ENCODE measurements at regions not wholly inside any gene's neighbourhood (a gene's known extent, or its start where the extent isn't known, plus 50 kb on each side); places are given as distances from the start of the nearest gene placed in this dataset.

DNA sequence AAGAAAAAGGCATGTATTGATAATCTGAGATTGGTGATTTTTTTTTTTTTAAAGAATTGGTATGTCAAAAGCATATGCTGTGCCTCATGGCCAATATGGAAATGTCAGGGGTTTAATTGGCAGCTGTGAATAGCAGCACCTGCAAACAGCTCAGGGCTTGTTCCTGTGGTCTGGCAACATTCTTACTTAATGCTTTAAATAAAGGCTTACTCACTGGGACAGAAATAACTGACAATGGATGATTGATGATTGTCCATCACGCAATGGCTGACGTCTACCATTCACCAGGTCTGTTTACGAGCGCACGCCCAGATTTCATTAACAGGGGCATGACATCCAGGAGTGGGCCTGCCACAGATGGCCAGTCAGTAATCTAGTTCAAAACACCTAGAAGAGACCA, 66.7 kb downstream of the ETAA1 start:
- TF ChIP-seq, protein P1, sequence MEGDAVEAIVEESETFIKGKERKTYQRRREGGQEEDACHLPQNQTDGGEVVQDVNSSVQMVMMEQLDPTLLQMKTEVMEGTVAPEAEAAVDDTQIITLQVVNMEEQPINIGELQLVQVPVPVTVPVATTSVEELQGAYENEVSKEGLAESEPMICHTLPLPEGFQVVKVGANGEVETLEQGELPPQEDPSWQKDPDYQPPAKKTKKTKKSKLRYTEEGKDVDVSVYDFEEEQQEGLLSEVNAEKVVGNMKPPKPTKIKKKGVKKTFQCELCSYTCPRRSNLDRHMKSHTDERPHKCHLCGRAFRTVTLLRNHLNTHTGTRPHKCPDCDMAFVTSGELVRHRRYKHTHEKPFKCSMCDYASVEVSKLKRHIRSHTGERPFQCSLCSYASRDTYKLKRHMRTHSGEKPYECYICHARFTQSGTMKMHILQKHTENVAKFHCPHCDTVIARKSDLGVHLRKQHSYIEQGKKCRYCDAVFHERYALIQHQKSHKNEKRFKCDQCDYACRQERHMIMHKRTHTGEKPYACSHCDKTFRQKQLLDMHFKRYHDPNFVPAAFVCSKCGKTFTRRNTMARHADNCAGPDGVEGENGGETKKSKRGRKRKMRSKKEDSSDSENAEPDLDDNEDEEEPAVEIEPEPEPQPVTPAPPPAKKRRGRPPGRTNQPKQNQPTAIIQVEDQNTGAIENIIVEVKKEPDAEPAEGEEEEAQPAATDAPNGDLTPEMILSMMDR (IDR thresholded peaks at IDR 0.05; ENCODE audit: poor library complexity, severe bottlenecking) = no peak
- TF ChIP-seq, protein P2, sequence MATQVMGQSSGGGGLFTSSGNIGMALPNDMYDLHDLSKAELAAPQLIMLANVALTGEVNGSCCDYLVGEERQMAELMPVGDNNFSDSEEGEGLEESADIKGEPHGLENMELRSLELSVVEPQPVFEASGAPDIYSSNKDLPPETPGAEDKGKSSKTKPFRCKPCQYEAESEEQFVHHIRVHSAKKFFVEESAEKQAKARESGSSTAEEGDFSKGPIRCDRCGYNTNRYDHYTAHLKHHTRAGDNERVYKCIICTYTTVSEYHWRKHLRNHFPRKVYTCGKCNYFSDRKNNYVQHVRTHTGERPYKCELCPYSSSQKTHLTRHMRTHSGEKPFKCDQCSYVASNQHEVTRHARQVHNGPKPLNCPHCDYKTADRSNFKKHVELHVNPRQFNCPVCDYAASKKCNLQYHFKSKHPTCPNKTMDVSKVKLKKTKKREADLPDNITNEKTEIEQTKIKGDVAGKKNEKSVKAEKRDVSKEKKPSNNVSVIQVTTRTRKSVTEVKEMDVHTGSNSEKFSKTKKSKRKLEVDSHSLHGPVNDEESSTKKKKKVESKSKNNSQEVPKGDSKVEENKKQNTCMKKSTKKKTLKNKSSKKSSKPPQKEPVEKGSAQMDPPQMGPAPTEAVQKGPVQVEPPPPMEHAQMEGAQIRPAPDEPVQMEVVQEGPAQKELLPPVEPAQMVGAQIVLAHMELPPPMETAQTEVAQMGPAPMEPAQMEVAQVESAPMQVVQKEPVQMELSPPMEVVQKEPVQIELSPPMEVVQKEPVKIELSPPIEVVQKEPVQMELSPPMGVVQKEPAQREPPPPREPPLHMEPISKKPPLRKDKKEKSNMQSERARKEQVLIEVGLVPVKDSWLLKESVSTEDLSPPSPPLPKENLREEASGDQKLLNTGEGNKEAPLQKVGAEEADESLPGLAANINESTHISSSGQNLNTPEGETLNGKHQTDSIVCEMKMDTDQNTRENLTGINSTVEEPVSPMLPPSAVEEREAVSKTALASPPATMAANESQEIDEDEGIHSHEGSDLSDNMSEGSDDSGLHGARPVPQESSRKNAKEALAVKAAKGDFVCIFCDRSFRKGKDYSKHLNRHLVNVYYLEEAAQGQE (IDR thresholded peaks at IDR 0.05; ENCODE audit: borderline replicate concordance) = no peak
- TF ChIP-seq MXI1 (conservative IDR thresholded peaks at IDR 0.05; ENCODE audit: poor library complexity, severe bottlenecking) = no peak
- TF ChIP-seq POLR2AphosphoS5 (IDR thresholded peaks at IDR 0.05) = no peak
- no peak for TF ChIP-seq EZH2 (IDR thresholded peaks at IDR 0.05; ENCODE audit: borderline replicate concordance, insufficient read depth, low read length, poor library complexity, severe bottlenecking)
- TF ChIP-seq RAD21 (conservative IDR thresholded peaks at IDR 0.05) = no peak
- no peak for TF ChIP-seq TAF1 (IDR thresholded peaks at IDR 0.05; ENCODE audit: low read depth)
- TF ChIP-seq SMC3 (conservative IDR thresholded peaks at IDR 0.05; ENCODE audit: poor library complexity) = no peak

Data from neural cell (in vitro differentiated cells).